ENCODE measurements at regions not wholly inside any gene's neighbourhood (a gene's known extent, or its start where the extent isn't known, plus 50 kb on each side); places are given as distances from the start of the nearest gene placed in this dataset.

DNA sequence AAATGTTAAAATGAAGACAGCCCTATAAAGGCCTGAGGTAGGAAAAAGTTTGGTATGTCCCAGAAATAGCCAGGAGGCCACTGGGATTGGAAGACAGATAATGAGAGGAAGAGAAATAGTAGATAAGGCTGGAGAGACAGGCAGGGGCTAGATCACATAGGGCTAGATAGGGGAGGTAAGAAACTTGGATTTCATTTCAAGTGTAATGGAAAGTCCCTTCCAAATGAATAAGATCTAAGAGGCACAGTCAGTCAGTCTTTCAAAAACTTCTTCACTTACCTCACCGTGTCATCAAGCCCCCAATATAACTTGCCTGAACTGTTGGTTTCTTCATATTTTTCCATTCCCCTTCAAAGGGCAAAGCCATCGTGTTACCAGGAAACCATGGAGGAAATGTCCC, 121.8 kb downstream of the SPCS3 start:
- H3K27ac ChIP-seq: no peak overlapping the region
- TF ChIP-seq, protein P1, sequence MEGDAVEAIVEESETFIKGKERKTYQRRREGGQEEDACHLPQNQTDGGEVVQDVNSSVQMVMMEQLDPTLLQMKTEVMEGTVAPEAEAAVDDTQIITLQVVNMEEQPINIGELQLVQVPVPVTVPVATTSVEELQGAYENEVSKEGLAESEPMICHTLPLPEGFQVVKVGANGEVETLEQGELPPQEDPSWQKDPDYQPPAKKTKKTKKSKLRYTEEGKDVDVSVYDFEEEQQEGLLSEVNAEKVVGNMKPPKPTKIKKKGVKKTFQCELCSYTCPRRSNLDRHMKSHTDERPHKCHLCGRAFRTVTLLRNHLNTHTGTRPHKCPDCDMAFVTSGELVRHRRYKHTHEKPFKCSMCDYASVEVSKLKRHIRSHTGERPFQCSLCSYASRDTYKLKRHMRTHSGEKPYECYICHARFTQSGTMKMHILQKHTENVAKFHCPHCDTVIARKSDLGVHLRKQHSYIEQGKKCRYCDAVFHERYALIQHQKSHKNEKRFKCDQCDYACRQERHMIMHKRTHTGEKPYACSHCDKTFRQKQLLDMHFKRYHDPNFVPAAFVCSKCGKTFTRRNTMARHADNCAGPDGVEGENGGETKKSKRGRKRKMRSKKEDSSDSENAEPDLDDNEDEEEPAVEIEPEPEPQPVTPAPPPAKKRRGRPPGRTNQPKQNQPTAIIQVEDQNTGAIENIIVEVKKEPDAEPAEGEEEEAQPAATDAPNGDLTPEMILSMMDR (conservative IDR thresholded peaks at IDR 0.05): no peak

DNA sequence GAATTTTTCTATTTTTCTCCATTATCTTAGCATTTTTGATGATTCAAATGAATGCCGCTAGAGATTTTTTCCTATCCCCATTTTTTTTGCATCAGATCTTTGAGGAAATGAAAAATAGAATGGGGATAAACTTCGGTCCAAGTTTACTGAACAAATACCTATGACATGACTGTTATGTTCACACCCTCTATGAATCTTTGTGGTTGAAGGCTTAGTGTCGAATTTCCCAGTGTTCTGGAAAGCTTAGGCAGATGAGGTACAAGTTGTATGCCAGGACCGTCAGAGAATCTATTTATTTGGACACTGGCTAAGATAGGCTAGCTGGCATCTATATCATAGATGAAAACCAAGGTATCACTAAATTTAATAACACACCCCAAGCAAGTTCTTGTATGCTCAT, 123.4 kb downstream of the SPCS3 start:
- TF ChIP-seq, protein P1 (conservative IDR thresholded peaks at IDR 0.05): no peak
- H3K27ac ChIP-seq: no peak overlapping the region

- TF ChIP-seq, protein P1 (conservative IDR thresholded peaks at IDR 0.05): no peak
- no peak overlapping the region for H3K27ac ChIP-seq
Observed at GRCh38 chr4:176443646-176444409, 124.1 kb downstream of the SPCS3 start.

DNA sequence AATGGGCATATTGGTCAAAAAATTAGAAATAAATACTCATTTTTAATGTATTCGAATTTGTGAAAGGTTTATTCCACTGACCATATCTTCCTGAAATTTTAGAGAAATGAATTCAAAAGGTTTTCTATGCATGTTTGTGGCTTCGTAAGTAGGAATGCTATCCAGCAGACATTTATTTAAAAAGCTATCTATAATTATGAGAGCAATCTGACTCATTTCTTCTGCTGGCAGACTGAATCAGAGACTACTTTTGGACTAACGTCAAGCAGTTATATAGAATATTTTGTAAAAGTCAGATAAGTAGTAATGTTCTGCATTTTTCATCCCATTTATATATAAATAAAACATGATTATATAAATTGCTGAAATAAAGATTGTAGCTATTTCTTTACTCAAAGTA, 125.0 kb downstream of the SPCS3 start:
- TF ChIP-seq, protein P1 (conservative IDR thresholded peaks at IDR 0.05): no peak
- no peak overlapping the region for H3K27ac ChIP-seq

GRCh38 chr4:176448761-176449160, 129.0 kb downstream of the SPCS3 start:
- no peak overlapping the region for H3K27ac ChIP-seq
- TF ChIP-seq, protein P1 (conservative IDR thresholded peaks at IDR 0.05): no peak

DNA sequence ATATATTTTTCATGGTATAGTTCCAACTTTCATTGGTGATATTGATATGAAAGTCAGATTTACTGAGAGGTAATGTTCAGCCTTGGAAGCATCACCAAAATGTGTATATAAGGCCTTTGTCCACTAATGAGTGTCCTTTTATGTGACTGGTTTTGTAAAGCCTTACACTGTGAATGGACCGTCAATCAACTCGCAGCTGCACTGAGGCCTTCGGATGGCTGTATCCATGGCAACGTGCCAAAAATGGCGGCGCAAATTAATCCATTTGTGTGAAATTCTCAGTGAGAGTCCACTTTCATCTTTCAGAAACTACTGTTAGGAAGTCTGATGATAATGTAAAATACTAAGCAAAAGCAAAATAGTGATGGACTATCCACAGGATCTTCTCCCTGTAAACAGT, 131.7 kb downstream of the SPCS3 start:
- no peak overlapping the region for H3K27ac ChIP-seq
- TF ChIP-seq, protein P1 (conservative IDR thresholded peaks at IDR 0.05): no peak

DNA sequence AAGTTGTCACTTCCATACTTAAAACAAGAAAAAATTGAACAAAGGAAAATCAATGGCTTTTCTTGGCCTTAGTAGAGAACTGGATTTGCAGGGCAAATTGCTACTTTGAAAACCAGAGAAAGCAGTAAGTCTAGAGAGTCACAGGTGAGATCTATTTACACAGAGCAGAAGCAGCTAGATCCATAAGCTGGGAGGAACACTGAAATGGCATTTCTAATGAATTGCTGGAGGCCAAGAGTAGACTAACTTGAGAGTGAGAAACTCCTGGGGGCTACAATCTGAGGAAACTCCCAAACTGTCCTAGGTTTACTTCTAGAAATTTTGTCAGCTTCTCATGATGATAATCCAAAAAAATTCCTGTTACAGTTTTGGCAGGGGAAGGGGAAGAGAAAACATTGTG, 133.3 kb downstream of the SPCS3 start:
- H3K27ac ChIP-seq: no peak overlapping the region
- TF ChIP-seq, protein P1 (conservative IDR thresholded peaks at IDR 0.05): no peak

Measured in VCaP (cell line).